GM18517 (cell line): ENCODE measurements at regions not wholly inside any gene's neighbourhood (a gene's known extent, or its start where the extent isn't known, plus 50 kb on each side); places are given as distances from the start of the nearest gene placed in this dataset.

Experiments
- ATAC-seq: cut with Tn5 transposase; IDR thresholded peaks from one replicate; pipeline ENCODE4 v1.9.1; 2021; ENCODE audit warnings: mild to moderate bottlenecking, moderate library complexity; ENCODE audit not compliant: unreplicated experiment

GRCh38 chr4:123827511-123827910 is 430.9 kb downstream of the SPRY1 start:
- no peak for ATAC-seq

DNA sequence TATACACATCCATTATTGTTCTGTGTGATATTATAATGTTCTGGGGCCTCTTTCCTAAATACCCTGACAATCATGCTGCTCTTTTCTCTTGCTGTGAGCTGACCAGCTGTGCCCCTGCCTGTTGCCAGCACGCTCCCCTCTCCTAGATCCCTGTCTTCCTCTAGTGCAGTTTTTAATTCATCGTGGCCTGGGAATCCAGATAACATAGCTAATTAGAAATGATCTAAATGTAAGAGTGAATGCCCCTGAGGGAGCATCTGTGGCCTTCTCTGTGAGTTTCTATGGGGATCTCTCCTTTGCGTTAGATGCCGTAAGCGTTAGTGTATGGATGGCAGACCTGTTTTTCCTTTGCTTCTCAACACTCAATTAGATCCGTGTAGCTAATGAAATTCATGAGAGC is 434.3 kb downstream of the SPRY1 start:
- ATAC-seq = no peak

DNA sequence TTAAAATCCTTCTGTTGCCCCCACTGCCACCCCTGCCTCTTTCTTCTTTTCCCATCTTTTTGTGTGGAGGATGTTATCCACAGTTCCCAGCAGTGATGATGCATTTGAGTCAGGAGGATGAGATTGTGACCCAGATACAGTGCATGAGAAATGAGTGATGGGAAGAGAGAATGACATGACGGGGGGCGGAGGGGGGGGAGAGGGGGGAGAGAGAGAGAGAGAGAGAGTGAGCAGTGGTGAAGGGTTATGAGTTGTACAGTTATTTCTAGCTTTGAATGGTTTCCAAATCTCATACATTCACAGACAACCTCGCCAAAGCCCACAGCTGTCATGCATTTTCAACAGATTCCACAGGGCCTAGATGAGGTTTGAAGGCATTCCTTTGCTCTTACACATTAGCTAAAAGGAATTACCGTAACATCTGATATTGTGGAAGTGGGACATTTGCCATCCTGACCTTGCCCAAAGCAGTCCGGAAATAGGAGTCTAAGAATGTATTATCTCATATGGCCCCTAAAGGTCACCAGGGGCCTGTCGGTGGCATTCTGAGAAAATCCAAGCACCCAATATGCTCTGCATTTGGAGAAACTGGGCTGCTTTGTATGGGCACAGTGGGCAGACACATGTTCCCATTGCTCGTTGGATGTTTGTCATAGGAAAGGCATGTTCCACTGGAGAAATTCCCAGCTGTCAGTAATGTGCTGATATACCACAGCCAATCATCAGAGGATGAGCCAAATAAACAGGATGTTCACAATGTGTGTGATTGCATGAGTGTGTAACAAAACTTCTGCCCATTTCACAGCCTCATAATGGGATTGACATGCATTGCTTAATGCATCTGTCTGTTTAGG is 435.8 kb downstream of the SPRY1 start:
- no peak for ATAC-seq

DNA sequence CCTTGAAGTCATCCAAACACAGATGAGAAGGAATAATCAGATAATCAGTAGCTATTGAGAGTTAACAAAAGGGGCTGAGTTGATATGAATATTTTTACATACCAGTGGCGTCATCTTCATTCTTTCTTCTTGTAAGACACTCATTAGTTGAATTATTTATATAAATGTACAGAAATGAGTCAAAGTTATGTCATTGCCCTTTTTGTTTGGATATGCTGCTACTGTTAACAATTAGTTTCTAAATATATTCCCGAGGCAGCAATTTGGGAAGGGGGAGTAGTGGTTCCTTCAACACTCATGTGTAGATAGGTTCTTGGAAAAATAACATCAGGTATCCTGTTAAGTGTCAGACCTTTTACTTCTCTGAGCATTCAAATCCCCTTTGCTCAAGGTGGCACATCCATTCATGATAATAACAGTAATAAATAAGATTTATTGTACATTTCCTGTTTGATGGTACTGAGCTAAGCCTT is 436.6 kb downstream of the SPRY1 start:
- ATAC-seq = no peak

DNA sequence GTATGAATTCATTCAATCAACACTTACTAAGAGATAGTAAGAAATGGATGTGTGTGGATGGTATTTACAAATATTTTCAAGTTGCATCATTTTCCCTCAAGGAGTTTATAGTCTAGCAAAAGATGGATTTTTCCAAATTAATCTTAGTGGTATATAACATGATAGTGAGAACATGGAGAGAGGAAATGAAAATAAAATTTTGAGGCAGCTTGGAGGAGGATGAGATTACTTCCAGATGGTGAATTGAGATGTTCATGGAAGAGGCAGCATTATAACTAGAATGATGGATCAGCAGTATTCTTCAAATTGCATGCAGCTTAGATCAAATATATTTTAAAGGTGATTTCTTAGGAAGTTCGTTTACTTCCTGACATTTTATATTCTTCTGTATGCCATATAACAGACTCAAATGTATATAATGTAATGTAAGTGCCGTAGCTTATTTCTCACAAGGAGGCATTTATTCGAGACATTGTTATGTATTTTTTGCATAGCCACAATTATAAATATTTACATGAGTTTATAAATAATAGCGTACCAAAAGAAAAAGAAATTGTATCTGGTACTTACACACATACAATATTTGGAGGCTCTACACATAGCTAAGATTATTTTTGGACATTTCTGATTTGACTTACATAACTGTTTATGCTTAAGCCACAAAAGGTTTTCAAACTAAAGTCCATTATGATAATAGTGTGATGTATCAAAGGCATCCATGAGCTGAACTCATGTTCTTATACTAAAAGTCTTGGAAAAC is 439.4 kb downstream of the SPRY1 start:
- no peak for ATAC-seq

GRCh38 chr4:123836851-123837595 is 440.4 kb downstream of the SPRY1 start:
- ATAC-seq = no peak

- no peak for ATAC-seq
Measured at GRCh38 chr4:123838474-123838873, 441.9 kb downstream of the SPRY1 start.

DNA sequence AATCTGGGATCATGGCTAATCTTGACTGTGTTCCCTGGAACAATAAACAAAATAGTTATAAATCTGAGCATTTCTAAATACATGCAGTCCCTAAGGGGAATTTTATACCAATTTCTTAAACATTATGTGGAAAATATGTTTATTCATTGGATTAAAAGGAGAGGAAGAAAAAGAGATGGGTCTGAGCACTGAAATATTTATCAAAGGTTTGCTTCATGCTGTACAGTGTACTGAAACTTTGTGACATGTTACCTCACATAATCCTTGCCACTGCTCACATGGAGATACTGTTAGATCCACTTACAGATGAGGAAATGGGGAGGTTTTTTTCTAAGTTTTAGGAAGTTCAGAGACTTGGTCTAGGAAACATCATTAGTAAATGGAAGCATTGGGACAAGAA is 443.6 kb downstream of the SPRY1 start:
- no peak for ATAC-seq

GRCh38 chr4:123841447-123842121 is 445.0 kb downstream of the SPRY1 start:
- no peak for ATAC-seq

DNA sequence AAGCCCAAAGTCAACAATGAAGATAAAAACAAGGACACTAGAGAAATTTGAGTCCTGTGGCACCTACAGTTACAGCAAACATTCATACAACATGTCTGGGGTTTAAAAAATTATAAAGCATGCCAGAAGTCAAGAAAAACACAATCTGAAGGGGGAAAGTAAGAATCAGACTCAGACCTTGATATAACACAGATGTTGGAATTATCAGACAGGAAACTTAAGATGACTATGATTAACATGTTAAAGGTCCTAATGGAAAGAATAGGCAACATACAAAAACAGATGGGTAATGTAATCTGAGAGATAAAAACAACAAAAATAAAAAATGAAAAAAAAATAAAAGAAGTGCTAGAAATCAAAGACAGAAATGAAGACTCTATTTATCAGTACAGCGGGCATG is 446.5 kb downstream of the SPRY1 start:
- ATAC-seq = no peak

DNA sequence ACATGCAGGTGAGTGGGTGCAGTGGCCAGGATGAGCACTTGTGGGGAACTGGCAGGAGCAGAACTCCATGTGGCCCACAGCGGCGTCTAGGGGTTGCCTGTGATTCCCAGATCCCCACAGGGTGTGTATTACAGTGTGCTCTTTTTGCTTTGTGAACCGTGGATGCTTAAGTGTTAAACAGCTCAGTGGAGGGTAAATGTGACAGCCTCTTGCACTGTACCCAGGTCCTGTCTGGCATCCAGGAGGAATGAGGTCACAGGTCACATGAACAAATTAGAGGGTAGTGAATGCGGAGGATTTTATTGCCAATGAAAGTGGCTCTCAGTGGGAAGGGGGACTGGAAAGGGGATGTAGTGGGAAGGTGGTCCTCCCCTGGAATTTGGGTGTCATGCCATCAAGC is 447.8 kb downstream of the SPRY1 start:
- ATAC-seq = no peak

DNA sequence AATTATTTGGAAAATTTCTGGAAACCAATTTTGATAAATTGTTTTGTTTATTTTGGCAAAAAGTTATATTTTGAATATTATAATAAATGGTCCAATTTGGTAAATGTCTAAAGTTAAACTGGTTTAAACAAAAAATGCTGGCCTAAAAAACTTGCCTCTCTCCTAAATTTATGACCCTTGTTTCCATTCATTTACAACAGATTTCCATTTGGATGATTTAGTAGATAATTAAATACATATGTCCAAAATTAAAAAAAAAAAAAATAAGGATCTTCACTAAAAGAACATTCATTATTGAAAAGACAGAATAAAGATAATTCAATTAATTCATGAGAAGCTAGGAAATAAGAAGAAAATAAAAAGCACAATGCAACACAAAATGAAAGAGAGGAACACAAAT is 449.5 kb downstream of the SPRY1 start:
- ATAC-seq = no peak

DNA sequence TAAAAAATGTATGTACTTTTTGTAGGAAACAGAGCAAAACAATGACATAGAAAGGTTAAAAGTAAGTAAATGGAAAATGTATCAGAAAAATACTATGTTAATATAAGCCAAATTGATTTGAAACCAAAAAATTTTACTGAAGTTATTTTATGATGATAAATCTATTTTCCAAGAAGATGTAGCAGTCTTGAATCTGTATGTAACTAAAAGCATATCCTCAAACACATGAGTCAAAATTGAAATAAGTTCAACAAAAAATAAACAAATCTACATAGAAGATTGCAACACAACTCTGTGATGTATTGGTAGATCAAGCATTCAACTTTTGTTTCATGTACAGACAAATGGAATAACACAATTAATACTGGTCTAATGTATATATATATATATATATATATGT is 450.0 kb downstream of the SPRY1 start:
- ATAC-seq = no peak

- no peak for ATAC-seq
Measured at GRCh38 chr4:123848606-123849005, 452.0 kb downstream of the SPRY1 start.

- no peak for ATAC-seq
Measured at GRCh38 chr4:123849495-123849894, 452.9 kb downstream of the SPRY1 start.

GRCh38 chr4:123851521-123851920 is 454.9 kb downstream of the SPRY1 start:
- no peak for ATAC-seq

GRCh38 chr4:123853651-123854050 is 457.1 kb downstream of the SPRY1 start:
- no peak for ATAC-seq

DNA sequence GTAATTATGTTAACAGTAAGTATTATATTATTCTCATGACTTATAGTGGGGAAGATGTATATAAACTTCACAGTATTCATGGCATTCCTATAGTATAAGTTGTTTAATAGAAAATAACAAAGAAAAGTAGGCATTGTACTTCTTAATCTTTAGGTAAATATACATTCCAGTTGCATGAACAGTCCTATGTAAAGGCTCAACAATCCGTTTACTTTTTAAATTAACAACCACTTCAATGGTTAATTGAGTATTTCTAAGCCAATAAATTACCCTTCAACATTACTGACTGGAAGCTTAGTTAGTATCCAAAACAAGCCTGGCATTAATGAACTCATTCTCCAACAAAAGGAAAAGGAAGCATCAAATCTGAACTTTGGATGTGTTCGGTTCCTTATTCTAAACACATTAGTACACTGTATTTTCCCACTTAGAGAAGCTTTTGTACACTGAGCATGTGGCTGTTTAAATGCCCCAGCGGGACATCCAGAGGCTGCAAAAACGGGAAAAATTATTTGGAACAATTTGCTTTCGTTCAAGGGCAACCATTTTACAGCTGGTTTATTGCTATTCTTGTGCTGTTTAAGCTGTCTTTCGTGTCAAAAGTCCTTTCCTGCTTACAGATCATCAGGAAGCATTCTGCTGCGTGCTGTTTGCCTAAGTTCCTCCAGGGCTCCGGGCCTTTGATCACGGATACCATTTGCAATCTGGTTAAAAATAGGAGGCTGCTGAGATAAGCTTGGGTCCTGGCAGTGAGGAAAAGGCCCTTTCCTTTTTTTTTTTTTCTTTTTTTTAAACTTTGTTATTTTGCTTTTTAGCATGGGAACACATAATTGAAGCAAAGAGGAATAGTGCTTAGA is 460.3 kb downstream of the SPRY1 start:
- no peak for ATAC-seq

GRCh38 chr4:123858465-123858864 is 461.9 kb downstream of the SPRY1 start:
- ATAC-seq = no peak

DNA sequence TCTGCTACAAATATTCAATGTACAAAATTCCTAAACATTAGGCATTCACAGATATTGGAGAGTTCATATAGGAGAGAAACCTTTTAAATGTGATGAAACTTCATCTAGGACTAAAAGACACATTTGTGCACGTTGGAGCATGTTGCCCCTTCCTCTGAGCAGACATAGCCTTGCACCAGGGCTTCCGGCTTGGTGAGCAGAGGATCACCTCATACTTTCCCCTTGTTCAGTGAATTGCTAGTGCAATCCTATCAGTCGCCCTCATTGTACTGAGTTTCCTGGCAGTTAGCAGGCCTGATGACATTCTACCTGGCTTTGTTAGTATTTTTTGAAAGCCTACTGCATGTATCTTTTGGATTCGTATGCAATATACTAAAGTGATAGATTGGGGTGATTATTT is 466.2 kb downstream of the SPRY1 start:
- no peak for ATAC-seq
